OCI-LY7 (cell line): ENCODE measurements at regions not wholly inside any gene's neighbourhood (a gene's known extent, or its start where the extent isn't known, plus 50 kb on each side); places are given as distances from the start of the nearest gene placed in this dataset.

ENCODE experiments used
- BruUV-seq: library from RNA; stranded (reverse); fragments of 400-500 nt; replicated peaks from 2 replicates; lab custom pipeline; 2021; lab: Mats Ljungman, UMichigan
- CTCF ChIA-PET: fragments of 300-600 bp; sonication (Branson Sonifier 250); formaldehyde crosslinking; loops from one replicate; lab custom pipeline; 2022; ENCODE audit warnings: antibody characterized with exemption; ENCODE audit not compliant: unreplicated experiment; lab: Charles Lee
- POLR2A ChIA-PET: fragments of 300-600 bp; sonication (Branson Sonifier 250); formaldehyde crosslinking; loops from one replicate; lab custom pipeline; 2022; ENCODE audit warnings: antibody characterized with exemption; lab: Charles Lee
- DNase-seq: peaks from one replicate; pipeline ENCODE4 v3.0.0-alpha.2; 2015; ENCODE audit warnings: low spot score
- H2AFZ ChIP-seq: fragments of 200-600 bp; sonication (generic), shearing (Covaris generic); 2 replicates; pipeline ENCODE4 v1.6.1; 2014; ENCODE audit warnings: mild to moderate bottlenecking, antibody characterized with exemption, low read length, moderate library complexity
- H3K27ac ChIP-seq: fragments of 200-600 bp; sonication (generic); 2 replicates; pipeline ENCODE4 v1.5.1; 2014; ENCODE audit warnings: mixed run types, low read depth, mild to moderate bottlenecking, moderate library complexity, low read length, inconsistent platforms; ENCODE audit not compliant: poor library complexity, severe bottlenecking
- H3K36me3 ChIP-seq: fragments of 200-600 bp; sonication (generic); 2 replicates; pipeline ENCODE4 v1.6.1; 2014; ENCODE audit warnings: mild to moderate bottlenecking, antibody characterized with exemption, low read length, moderate library complexity, mixed read lengths; ENCODE audit not compliant: insufficient read depth
- H3K4me1 ChIP-seq: fragments of 200-600 bp; sonication (generic); 2 replicates; pipeline ENCODE4 v1.5.1; 2014; ENCODE audit warnings: mild to moderate bottlenecking, low read length; ENCODE audit not compliant: insufficient read depth, poor library complexity, severe bottlenecking
- H3K4me2 ChIP-seq: fragments of 200-600 bp; sonication (generic); 2 replicates; pipeline ENCODE4 v1.6.1; 2014; ENCODE audit warnings: mild to moderate bottlenecking, low read length
- H3K4me3 ChIP-seq: fragments of 200-600 bp; sonication (generic); 2 replicates; pipeline ENCODE4 v1.5.1; 2014; ENCODE audit warnings: mild to moderate bottlenecking, low read depth, low read length; ENCODE audit not compliant: poor library complexity, severe bottlenecking
- H3K79me2 ChIP-seq: fragments of 200-600 bp; sonication (generic); 2 replicates; pipeline ENCODE4 v1.6.1; 2016; ENCODE audit warnings: low read depth, mild to moderate bottlenecking, low read length, moderate library complexity, mixed read lengths; ENCODE audit not compliant: insufficient read depth
- H3K9me2 ChIP-seq: fragments of 200-600 bp; sonication (generic); 2 replicates; pipeline ENCODE4 v1.6.1; 2016; ENCODE audit warnings: mild to moderate bottlenecking, low read length, mixed read lengths; ENCODE audit not compliant: insufficient read depth
- H3K9me3 ChIP-seq: fragments of 200-600 bp; sonication (generic); 2 replicates; pipeline ENCODE4 v1.6.1; 2014; ENCODE audit warnings: mild to moderate bottlenecking, mixed run types, low read length, mixed read lengths
- H4K20me1 ChIP-seq: fragments of 200-600 bp; sonication (generic); 2 replicates; pipeline ENCODE4 v1.6.1; 2014; ENCODE audit warnings: mild to moderate bottlenecking, antibody characterized with exemption, low read length, moderate library complexity, mixed read lengths; ENCODE audit not compliant: insufficient read depth
- CTCF ChIP-seq: fragments of 200-600 bp; sonication (generic); conservative IDR thresholded peaks from 2 replicates; pipeline ENCODE4 v1.5.1; 2014; ENCODE audit warnings: mild to moderate bottlenecking, antibody characterized with exemption, low read length, moderate library complexity, mixed read lengths
- EZH2phosphoT487 ChIP-seq: fragments of 200-600 bp; sonication (generic); IDR thresholded peaks from 2 replicates; pipeline ENCODE4 v1.6.1; 2018; ENCODE audit warnings: low read depth, borderline replicate concordance, mild to moderate bottlenecking, mixed run types, antibody characterized with exemption, low read length, moderate library complexity, mixed read lengths
- intact Hi-C: fragments of 100-400 bp; cut with micrococcal nuclease; formaldehyde crosslinking; loops from one replicate; pipeline ENCODE4 v1.10.0; 2022; ENCODE audit not compliant: unreplicated experiment

DNA sequence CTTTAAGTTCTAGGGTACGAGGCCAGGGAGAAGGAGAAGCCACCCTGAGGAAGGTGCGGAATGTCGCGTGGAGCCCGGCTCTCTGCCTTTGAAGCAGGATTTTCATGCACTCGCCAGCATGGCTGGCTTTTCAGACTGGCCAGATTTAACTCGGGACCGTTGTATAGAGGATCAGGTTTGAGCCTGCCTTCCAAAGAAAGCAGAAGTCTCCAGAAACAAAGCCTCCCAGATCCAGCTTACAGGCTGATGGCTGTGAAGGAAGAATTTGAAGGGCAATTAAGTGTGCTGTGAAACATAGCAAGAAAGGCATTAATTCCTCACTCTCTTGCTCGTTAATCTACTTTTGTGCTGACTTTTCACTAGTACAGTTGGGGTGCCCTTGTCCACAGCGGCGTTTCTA lies 140.2 kb downstream of the SOX1 start:
- CTCF ChIA-PET: no interaction called here
- H3K36me3 ChIP-seq: no peaks in the 10 kb centered on the region
- no peak overlapping the region for H3K27ac ChIP-seq
- POLR2A ChIA-PET: no interaction called here
- no peaks in the 10 kb centered on the region for H3K9me2 ChIP-seq
- no peaks in the 10 kb centered on the region for H3K79me2 ChIP-seq
- intact Hi-C loops: no loop called here
- no TSS peak for BruUV-seq
- no peak for TF ChIP-seq EZH2phosphoT487
- TF ChIP-seq CTCF: no peak
- no peaks in the 10 kb centered on the region for H4K20me1 ChIP-seq
- no peak overlapping the region for H3K4me3 ChIP-seq
- no peaks in the 10 kb centered on the region for H3K9me3 ChIP-seq
- H2AFZ ChIP-seq: no peak overlapping the region
- H3K4me1 ChIP-seq: no peaks in the 10 kb centered on the region
- no peak overlapping the region for H3K4me2 ChIP-seq
- DNase-seq: no peak

DNA sequence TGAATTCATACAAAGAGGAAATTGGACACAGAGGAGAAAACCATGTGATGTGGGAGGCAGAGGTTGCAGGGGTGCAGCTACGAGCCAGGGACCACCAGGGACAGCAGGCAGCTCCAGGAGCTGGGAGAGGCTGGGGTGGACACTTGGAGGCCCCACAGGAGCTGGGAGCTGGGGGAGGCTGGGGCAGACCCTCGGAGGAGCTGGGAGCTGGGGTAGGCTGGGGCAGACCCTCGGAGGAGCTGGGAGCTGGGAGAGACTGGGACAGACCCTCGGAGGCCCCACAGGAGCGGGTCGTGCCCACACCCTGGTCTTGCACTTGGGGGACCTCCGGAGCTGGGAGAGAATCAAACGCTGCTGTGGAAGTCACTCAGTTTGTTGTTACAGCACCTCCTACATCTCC lies 141.7 kb downstream of the SOX1 start:
- H3K9me3 ChIP-seq: no peaks in the 10 kb centered on the region
- H3K4me2 ChIP-seq: no peak overlapping the region
- H3K27ac ChIP-seq: no peak overlapping the region
- no peaks in the 10 kb centered on the region for H3K79me2 ChIP-seq
- no peaks in the 10 kb centered on the region for H3K9me2 ChIP-seq
- intact Hi-C loops: no loop called here
- H3K4me1 ChIP-seq: no peaks in the 10 kb centered on the region
- TF ChIP-seq EZH2phosphoT487 (no peak), CTCF (no peak)
- no peak for DNase-seq
- no TSS peak for BruUV-seq
- no peak overlapping the region for H2AFZ ChIP-seq
- CTCF ChIA-PET: no interaction called here
- no peaks in the 10 kb centered on the region for H4K20me1 ChIP-seq
- H3K4me3 ChIP-seq: no peak overlapping the region
- POLR2A ChIA-PET: no interaction called here
- H3K36me3 ChIP-seq: no peaks in the 10 kb centered on the region

DNA sequence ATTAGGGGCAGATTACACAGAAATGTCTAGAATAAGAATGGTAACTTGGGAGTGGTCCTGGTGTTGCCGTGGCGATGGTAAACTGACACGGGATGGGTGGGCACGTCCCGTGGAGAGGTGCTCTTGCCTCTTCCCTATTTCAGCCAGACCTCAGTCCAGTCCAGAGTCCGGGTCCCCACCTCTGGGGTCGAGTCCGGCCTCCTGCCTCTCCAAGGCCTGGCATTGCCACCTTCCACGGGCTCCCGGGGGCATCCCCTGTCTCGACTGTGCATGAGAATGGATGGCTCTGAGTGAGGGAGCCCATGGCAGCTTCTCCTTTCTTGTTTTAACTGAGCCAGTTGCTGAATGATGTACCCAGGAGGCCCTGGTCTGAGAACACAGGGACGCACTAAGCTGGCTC lies 142.3 kb downstream of the SOX1 start:
- H3K4me1 ChIP-seq: no peaks in the 10 kb centered on the region

More for the DNA sequence above, 142.3 kb downstream of the SOX1 start:
- H3K79me2 ChIP-seq: no peaks in the 10 kb centered on the region
- no peaks in the 10 kb centered on the region for H4K20me1 ChIP-seq
- no peaks in the 10 kb centered on the region for H3K9me2 ChIP-seq
- TF ChIP-seq EZH2phosphoT487: no peak
- no peaks in the 10 kb centered on the region for H3K36me3 ChIP-seq
- no peaks in the 10 kb centered on the region for H3K9me3 ChIP-seq
- H3K27ac ChIP-seq: no peak overlapping the region
- BruUV-seq: no TSS peak
- no peak overlapping the region for H3K4me2 ChIP-seq
- intact Hi-C loops: no loop called here
- POLR2A ChIA-PET: no interaction called here
- CTCF ChIA-PET: no interaction called here
- no peak overlapping the region for H3K4me3 ChIP-seq
- H2AFZ ChIP-seq: no peak overlapping the region
- no peak for DNase-seq
